GM19328 (cell line): ENCODE measurements at regions not wholly inside any gene's neighbourhood (a gene's known extent, or its start where the extent isn't known, plus 50 kb on each side); places are given as distances from the start of the nearest gene placed in this dataset.

ENCODE experiments used
- ATAC-seq: cut with Tn5 transposase; IDR thresholded peaks from one replicate; pipeline ENCODE4 v1.9.1; 2021; ENCODE audit warnings: mild to moderate bottlenecking, moderate library complexity; ENCODE audit not compliant: unreplicated experiment

- ATAC-seq, result no peak
Observed at GRCh38 chr1:81635816-81636215, 164.9 kb upstream of the ADGRL2 start.

GRCh38 chr1:81634294-81634693, 166.4 kb upstream of the ADGRL2 start:
- ATAC-seq, result no peak

- ATAC-seq, result no peak
Observed at GRCh38 chr1:81619156-81619555, 181.6 kb upstream of the ADGRL2 start.

GRCh38 chr1:81618376-81618775, 182.4 kb upstream of the ADGRL2 start:
- no peak for ATAC-seq

GRCh38 chr1:81617308-81617967, 183.3 kb upstream of the ADGRL2 start:
- no peak for ATAC-seq

- ATAC-seq, result no peak
Observed at GRCh38 chr1:81613803-81614202, 186.9 kb upstream of the ADGRL2 start.

- no peak for ATAC-seq
Observed at GRCh38 chr1:81607924-81608323, 192.8 kb upstream of the ADGRL2 start.

GRCh38 chr1:81607086-81607485, 193.6 kb upstream of the ADGRL2 start:
- no peak for ATAC-seq

GRCh38 chr1:81606656-81607055, 194.1 kb upstream of the ADGRL2 start:
- no peak for ATAC-seq

- ATAC-seq, result no peak
Observed at GRCh38 chr1:81605023-81605422, 195.7 kb upstream of the ADGRL2 start.

- no peak for ATAC-seq
Observed at GRCh38 chr1:81600878-81601622, 199.7 kb upstream of the ADGRL2 start.

- ATAC-seq, result no peak
Observed at GRCh38 chr1:81600363-81600762, 200.4 kb upstream of the ADGRL2 start.

GRCh38 chr1:81598623-81599022, 202.1 kb upstream of the ADGRL2 start:
- ATAC-seq, result no peak

- no peak for ATAC-seq
Observed at GRCh38 chr1:81597720-81598426, 202.9 kb upstream of the ADGRL2 start.

GRCh38 chr1:81596341-81596740, 204.4 kb upstream of the ADGRL2 start:
- no peak for ATAC-seq

- no peak for ATAC-seq
Observed at GRCh38 chr1:81594206-81594605, 206.5 kb upstream of the ADGRL2 start.

GRCh38 chr1:81592233-81592632, 208.5 kb upstream of the ADGRL2 start:
- ATAC-seq, result no peak

GRCh38 chr1:81590171-81590570, 210.6 kb upstream of the ADGRL2 start:
- ATAC-seq, result no peak

GRCh38 chr1:81588149-81588548, 212.6 kb upstream of the ADGRL2 start:
- no peak for ATAC-seq

GRCh38 chr1:81587426-81587825, 213.3 kb upstream of the ADGRL2 start:
- ATAC-seq, result no peak

- ATAC-seq, result no peak
Observed at GRCh38 chr1:81585371-81585770, 215.4 kb upstream of the ADGRL2 start.

GRCh38 chr1:81584398-81584797, 216.3 kb upstream of the ADGRL2 start:
- ATAC-seq, result no peak
